ENCODE measurements at regions not wholly inside any gene's neighbourhood (a gene's known extent, or its start where the extent isn't known, plus 50 kb on each side); places are given as distances from the start of the nearest gene placed in this dataset.

- no peaks in the 10 kb centered on the region for H3K9me3 Mint-ChIP-seq (ENCODE audit: low read depth)
- H3K27me3 Mint-ChIP-seq (ENCODE audit: low read depth), result peaks cover 2% of the 10 kb centered on the region
- H3K36me3 Mint-ChIP-seq (ENCODE audit: low read depth), result peaks cover 3% of the 10 kb centered on the region
- no peak overlapping the region for H3K4me3 Mint-ChIP-seq (ENCODE audit: unreplicated experiment)
- TF ChIP-seq CTCF (IDR thresholded peaks at IDR 0.05), result no peak
- no peak for DNase-seq (ENCODE audit: low spot score)
- no peak overlapping the region for H3K27ac Mint-ChIP-seq (ENCODE audit: unreplicated experiment)
- peaks cover 19% of the 10 kb centered on the region for H3K4me1 Mint-ChIP-seq (ENCODE audit: low read depth)
These were observed 252.8 kb downstream of the REEP3 start for GRCh38 chr10:63773962-63774361.

- Mint-ChIP-seq H3K36me3 (ENCODE audit: low read depth) (no peaks in the 10 kb centered on the region), H3K9me3 (ENCODE audit: low read depth) (no peaks in the 10 kb centered on the region), H3K27me3 (ENCODE audit: low read depth) (peaks cover 5% of the 10 kb centered on the region), H3K4me3 (ENCODE audit: unreplicated experiment) (no peak overlapping the region), H3K27ac (ENCODE audit: unreplicated experiment) (no peak overlapping the region), H3K4me1 (ENCODE audit: low read depth) (no peaks in the 10 kb centered on the region)
- no peak for DNase-seq (ENCODE audit: low spot score)
- TF ChIP-seq CTCF (IDR thresholded peaks at IDR 0.05), result no peak
These were observed 258.9 kb downstream of the REEP3 start for GRCh38 chr10:63780101-63780500.

- no peak overlapping the region for H3K27ac Mint-ChIP-seq (ENCODE audit: unreplicated experiment)
- no peak overlapping the region for H3K4me3 Mint-ChIP-seq (ENCODE audit: unreplicated experiment)
- H3K4me1 Mint-ChIP-seq (ENCODE audit: low read depth), result no peaks in the 10 kb centered on the region
- peaks cover 8% of the 10 kb centered on the region for H3K27me3 Mint-ChIP-seq (ENCODE audit: low read depth)
- no peaks in the 10 kb centered on the region for H3K9me3 Mint-ChIP-seq (ENCODE audit: low read depth)
- no peak for DNase-seq (ENCODE audit: low spot score)
- TF ChIP-seq CTCF (IDR thresholded peaks at IDR 0.05), result no peak
- peaks cover 2% of the 10 kb centered on the region for H3K36me3 Mint-ChIP-seq (ENCODE audit: low read depth)
These were observed 260.0 kb downstream of the REEP3 start for GRCh38 chr10:63781226-63781625.

- no peaks in the 10 kb centered on the region for H3K9me3 Mint-ChIP-seq (ENCODE audit: low read depth)
- TF ChIP-seq CTCF (IDR thresholded peaks at IDR 0.05), result no peak
- no peak overlapping the region for H3K27ac Mint-ChIP-seq (ENCODE audit: unreplicated experiment)
- H3K27me3 Mint-ChIP-seq (ENCODE audit: low read depth), result peaks cover 6% of the 10 kb centered on the region
- peaks cover 2% of the 10 kb centered on the region for H3K36me3 Mint-ChIP-seq (ENCODE audit: low read depth)
- no peak overlapping the region for H3K4me3 Mint-ChIP-seq (ENCODE audit: unreplicated experiment)
- H3K4me1 Mint-ChIP-seq (ENCODE audit: low read depth), result peaks cover 2% of the 10 kb centered on the region
- DNase-seq (ENCODE audit: low spot score), result no peak
These were observed 262.7 kb downstream of the REEP3 start for GRCh38 chr10:63783882-63784281.

- DNase-seq (ENCODE audit: low spot score), result no peak
- TF ChIP-seq CTCF (IDR thresholded peaks at IDR 0.05), result no peak
- Mint-ChIP-seq H3K9me3 (ENCODE audit: low read depth) (peaks cover 8% of the 10 kb centered on the region), H3K4me1 (ENCODE audit: low read depth) (peaks cover 2% of the 10 kb centered on the region), H3K27me3 (ENCODE audit: low read depth) (peaks cover 3% of the 10 kb centered on the region), H3K36me3 (ENCODE audit: low read depth) (peaks cover 10% of the 10 kb centered on the region), H3K4me3 (ENCODE audit: unreplicated experiment) (no peak overlapping the region), H3K27ac (ENCODE audit: unreplicated experiment) (no peak overlapping the region)
These were observed 267.1 kb downstream of the REEP3 start for GRCh38 chr10:63788152-63788821.
